Psoas muscle (tissue), 7 donors: ENCODE measurements at regions not wholly inside any gene's neighbourhood (a gene's known extent, or its start where the extent isn't known, plus 50 kb on each side); places are given as distances from the start of the nearest gene placed in this dataset.

Experiments
- ATAC-seq, 4 donors: fragments of 200-7000 bp; cut with Tn5 transposase; one replicate each; pipeline ENCODE4 v1.9.1; 2020; ENCODE audit warnings: moderate library complexity in 3 of 4, mild to moderate bottlenecking in 2 of 4
- DNase-seq, 2 donors: peaks; one replicate each; pipeline ENCODE4 v3.0.0-alpha.2; 2020
- H3K27ac ChIP-seq: fragments of 200-600 bp; one replicate; pipeline ENCODE4 v1.8.0; 2022
- H3K27me3 ChIP-seq, 3 donors: fragments of 200-600 bp in 1 of 3; one replicate each; pipeline versions ENCODE4 v1.6.1 to v1.8.0; 2013 to 2022; ENCODE audit warnings: low read length in 2 of 3, mild to moderate bottlenecking in 2 of 3, moderate library complexity in 1 of 3; ENCODE audit not compliant: insufficient read depth in 3 of 3
- H3K36me3 ChIP-seq, 2 donors: fragments of 200-600 bp in 1 of 2; one replicate each; pipeline versions ENCODE4 v1.6.1 to v1.8.0; 2013 to 2022; ENCODE audit warnings: low read depth in 1 of 2, mild to moderate bottlenecking in 1 of 2, moderate library complexity in 1 of 2; ENCODE audit not compliant: insufficient read depth in 1 of 2
- H3K4me1 ChIP-seq: fragments of 200-600 bp; one replicate; pipeline ENCODE4 v1.8.0; 2022
- H3K4me3 ChIP-seq: fragments of 200-600 bp; one replicate; pipeline ENCODE4 v1.8.0; 2022; ENCODE audit warnings: mild to moderate bottlenecking
- H3K9me3 ChIP-seq: fragments of 200-600 bp; one replicate; pipeline ENCODE4 v1.8.0; 2022
- CTCF ChIP-seq: fragments of 200-600 bp; IDR thresholded peaks from one replicate; pipeline ENCODE4 v1.8.0; 2022; ENCODE audit warnings: antibody characterized with exemption
- WGBS, 3 donors: extraction: QIAGEN DNeasy Blood & Tissue Kit; methylation state at CpG; one replicate each; pipeline versions ENCODE4 v1.1.6 to v1.1.7; 2013; 5-methylcytosine and 5-hydroxymethylcytosine counted together
- intact Hi-C, 2 donors: fragments of 100-400 bp; cut with DNase I; formaldehyde crosslinking; loops; one replicate each; pipeline versions ENCODE4 v1.11.0 to v1.14.2; 2022
- donor health status: healthy with polysubstance abuse.
- donor health status: DM: no; HTN: no; CAD: no; lungs with moderate emphysema.
- donor health status: Bipolar disorder and iron deficiency.
- donor health status: healthy.
- donor health status: DM: yes; HTN: yes; CAD: no.
- donor health status: DM: no; HTN: no; CAD: no.
- donor health status: DM: yes; HTN: yes; CAD: no.

- ATAC-seq (no peak), DNase-seq (no peak)
- WGBS, 3 donors: 88 to 94% (median 93%) methylated on average over 5 of the region's 5 CpGs
- intact Hi-C loops: no loop called here
- Histone ChIP-seq H3K4me3 (no peak overlapping the region), H3K9me3 (no peaks in the 10 kb centered on the region), H3K36me3 (no peaks in the 10 kb centered on the region), H3K27ac (no peak overlapping the region), H3K4me1 (no peaks in the 10 kb centered on the region), H3K27me3 (peaks cover 0 to 37% (median 4%) of the 10 kb centered on the region in 3 donors)
- TF ChIP-seq CTCF: no peak
These were observed 120.0 kb upstream of the ZNF536 start for GRCh38 chr19:30252214-30252613.

- Histone ChIP-seq H3K27ac (no peak overlapping the region), H3K4me3 (no peak overlapping the region), H3K9me3 (no peaks in the 10 kb centered on the region), H3K4me1 (no peaks in the 10 kb centered on the region), H3K36me3 (no peaks in the 10 kb centered on the region), H3K27me3 (peaks cover 0 to 41% (median 4%) of the 10 kb centered on the region in 3 donors)
- no peak for TF ChIP-seq CTCF
- intact Hi-C loops: no loop called here
- no peak for ATAC-seq
- DNase-seq: no peak
- 33 to 44% (median 34%) methylated on average over 15 of the region's 15 CpGs for WGBS, 3 donors
These were observed 118.6 kb upstream of the ZNF536 start for GRCh38 chr19:30253581-30253996.

GRCh38 chr19:30254158-30254557 lies 118.0 kb upstream of the ZNF536 start:
- no peak for TF ChIP-seq CTCF

GRCh38 chr19:30254789-30255188 lies 117.4 kb upstream of the ZNF536 start:
- intact Hi-C loops: no loop called here
- ATAC-seq (no peak), DNase-seq (no peak)
- Histone ChIP-seq H3K36me3 (no peaks in the 10 kb centered on the region), H3K27me3 (peaks cover 0 to 41% (median 4%) of the 10 kb centered on the region in 3 donors), H3K4me1 (no peaks in the 10 kb centered on the region), H3K4me3 (no peak overlapping the region), H3K9me3 (no peaks in the 10 kb centered on the region), H3K27ac (no peak overlapping the region)
- WGBS, 3 donors: 70 to 77% (median 74%) methylated on average over 5 of the region's 5 CpGs
- TF ChIP-seq CTCF: no peak

More at GRCh38 chr19:30254158-30254557, 118.0 kb upstream of the ZNF536 start:
- ATAC-seq (no peak), DNase-seq (no peak)
- 46 to 67% (median 47%) methylated on average over 5 of the region's 5 CpGs for WGBS, 3 donors
- Histone ChIP-seq H3K4me1 (no peaks in the 10 kb centered on the region), H3K9me3 (no peaks in the 10 kb centered on the region), H3K36me3 (no peaks in the 10 kb centered on the region), H3K27ac (no peak overlapping the region), H3K4me3 (no peak overlapping the region), H3K27me3 (peaks cover 0 to 41% (median 4%) of the 10 kb centered on the region in 3 donors)
- intact Hi-C loops: no loop called here

GRCh38 chr19:30255791-30256495 lies 116.2 kb upstream of the ZNF536 start:
- WGBS, 3 donors: 64 to 74% (median 72%) methylated on average over 15 of the region's 15 CpGs
- ATAC-seq (no peak), DNase-seq (no peak)
- Histone ChIP-seq H3K4me1 (no peaks in the 10 kb centered on the region), H3K9me3 (no peaks in the 10 kb centered on the region), H3K4me3 (no peak overlapping the region), H3K27me3 (peaks cover 0 to 41% (median 4%) of the 10 kb centered on the region in 3 donors), H3K36me3 (no peaks in the 10 kb centered on the region), H3K27ac (no peak overlapping the region)
- intact Hi-C loops: no loop called here
- TF ChIP-seq CTCF: no peak
